ENCODE measurements at regions not wholly inside any gene's neighbourhood (a gene's known extent, or its start where the extent isn't known, plus 50 kb on each side); places are given as distances from the start of the nearest gene placed in this dataset.

DNA sequence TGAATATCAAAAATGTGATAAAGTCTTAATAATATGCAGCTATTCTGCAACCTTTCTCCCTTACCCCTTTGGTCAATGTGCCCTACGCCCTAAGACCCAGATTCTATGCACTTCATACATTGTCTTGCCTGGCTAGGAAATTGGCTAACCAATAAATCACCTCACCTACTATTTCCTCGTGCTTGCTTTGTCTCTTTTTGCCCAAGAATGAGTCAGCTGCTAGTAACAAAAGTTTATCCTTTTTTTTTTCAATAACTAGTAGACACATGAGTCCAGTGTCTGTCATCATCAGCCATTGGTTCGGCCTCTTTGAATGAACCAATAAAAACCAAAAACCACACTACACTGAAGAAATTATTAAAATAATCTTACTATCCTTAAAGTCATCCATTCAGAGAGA lies 387.1 kb downstream of the PPP3CA start:
- TF ChIP-seq, protein P1, sequence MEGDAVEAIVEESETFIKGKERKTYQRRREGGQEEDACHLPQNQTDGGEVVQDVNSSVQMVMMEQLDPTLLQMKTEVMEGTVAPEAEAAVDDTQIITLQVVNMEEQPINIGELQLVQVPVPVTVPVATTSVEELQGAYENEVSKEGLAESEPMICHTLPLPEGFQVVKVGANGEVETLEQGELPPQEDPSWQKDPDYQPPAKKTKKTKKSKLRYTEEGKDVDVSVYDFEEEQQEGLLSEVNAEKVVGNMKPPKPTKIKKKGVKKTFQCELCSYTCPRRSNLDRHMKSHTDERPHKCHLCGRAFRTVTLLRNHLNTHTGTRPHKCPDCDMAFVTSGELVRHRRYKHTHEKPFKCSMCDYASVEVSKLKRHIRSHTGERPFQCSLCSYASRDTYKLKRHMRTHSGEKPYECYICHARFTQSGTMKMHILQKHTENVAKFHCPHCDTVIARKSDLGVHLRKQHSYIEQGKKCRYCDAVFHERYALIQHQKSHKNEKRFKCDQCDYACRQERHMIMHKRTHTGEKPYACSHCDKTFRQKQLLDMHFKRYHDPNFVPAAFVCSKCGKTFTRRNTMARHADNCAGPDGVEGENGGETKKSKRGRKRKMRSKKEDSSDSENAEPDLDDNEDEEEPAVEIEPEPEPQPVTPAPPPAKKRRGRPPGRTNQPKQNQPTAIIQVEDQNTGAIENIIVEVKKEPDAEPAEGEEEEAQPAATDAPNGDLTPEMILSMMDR (IDR thresholded peaks at IDR 0.05): no peak
- no peak for TF ChIP-seq SIN3A (IDR thresholded peaks at IDR 0.05; ENCODE audit: borderline replicate concordance, low read depth, low read length)

Measured in SK-N-SH (cell line).